H1 (cell line): ENCODE measurements at regions not wholly inside any gene's neighbourhood (a gene's known extent, or its start where the extent isn't known, plus 50 kb on each side); places are given as distances from the start of the nearest gene placed in this dataset.

Source experiments
- CTCF ChIA-PET: fragments of 300-600 bp; sonication (Branson Sonifier 250); formaldehyde crosslinking; loops from one replicate; lab custom pipeline; 2021; ENCODE audit not compliant: partially characterized antibody; lab: Charles Lee
- POLR2A ChIA-PET: fragments of 300-600 bp; sonication (Branson Sonifier 250); formaldehyde crosslinking; loops from one replicate; lab custom pipeline; 2021; ENCODE audit warnings: inconsistent platforms; ENCODE audit not compliant: partially characterized antibody; lab: Charles Lee
- DNase-seq, 2 experiments: peaks; one replicate each; pipeline versions ENCODE4 v3.0.0 to v3.0.0-alpha.2; 2010 to 2022; ENCODE audit warnings: low spot score in 2 of 2, low read depth in 1 of 2, mixed read lengths in 1 of 2
- FAIRE-seq: peaks from 2 replicates; lab custom pipeline; 2011; peaks lifted over from hg19 to GRCh38; lab: Jason Lieb, UNC
- H2AFZ ChIP-seq: 2 replicates; pipeline ENCODE4 v1.8.1; 2012; ENCODE audit warnings: low read length, inconsistent platforms
- H2AK5ac ChIP-seq: 2 replicates; pipeline ENCODE4 v1.6.1; 2013; ENCODE audit warnings: low read depth, low read length
- H2BK120ac ChIP-seq: replicated peaks from 2 replicates; pipeline ENCODE3; 2013; ENCODE audit warnings: low read depth, low read length, inconsistent platforms
- H2BK12ac ChIP-seq: 2 replicates; pipeline ENCODE4 v1.6.1; 2013; ENCODE audit warnings: low read depth, low read length
- H2BK15ac ChIP-seq: 2 replicates; pipeline ENCODE4 v1.6.1; 2013; ENCODE audit warnings: low read length
- H2BK20ac ChIP-seq: 2 replicates; pipeline ENCODE4 v1.6.1; 2013; ENCODE audit warnings: low read length
- H2BK5ac ChIP-seq: 2 replicates; pipeline ENCODE4 v1.6.1; 2013; ENCODE audit warnings: low read depth, low read length
- H3K14ac ChIP-seq: 2 replicates; pipeline ENCODE4 v1.6.1; 2013; ENCODE audit warnings: inconsistent platforms; ENCODE audit not compliant: insufficient read length
- H3K18ac ChIP-seq: 2 replicates; pipeline ENCODE4 v1.6.1; 2013; ENCODE audit warnings: low read length; ENCODE audit errors: extremely low read depth
- H3K23ac ChIP-seq: 2 replicates; pipeline ENCODE4 v1.6.1; 2013; ENCODE audit warnings: inconsistent platforms; ENCODE audit not compliant: insufficient read length
- H3K23me2 ChIP-seq: 2 replicates; pipeline ENCODE4 v1.6.1; 2013; ENCODE audit warnings: low read depth, low read length
- H3K27ac ChIP-seq: 2 replicates; pipeline ENCODE4 v1.6.1; 2011; ENCODE audit warnings: low read depth, low read length, inconsistent platforms
- H3K27me3 ChIP-seq, 4 experiments: replicated peaks in 1 of 4; 1 replicate in 1 of 4; 2 replicates in 3 of 4; pipeline versions ENCODE4 v1.6.1 to v1.8.1; 2011 to 2013; ENCODE audit warnings: low read length in 3 of 4, mild to moderate bottlenecking in 3 of 4, inconsistent platforms in 2 of 4, mixed read lengths in 2 of 4, moderate library complexity in 1 of 4; ENCODE audit not compliant: control insufficient read depth in 3 of 4, insufficient read depth in 3 of 4; ENCODE audit errors: extremely low read depth in 1 of 4
- H3K36me3 ChIP-seq, 4 experiments: 2 replicates each; pipeline versions ENCODE4 v1.6.1 to v1.8.1; 2011 to 2013; ENCODE audit warnings: mild to moderate bottlenecking in 4 of 4, low read length in 3 of 4, moderate library complexity in 2 of 4, control low read depth in 1 of 4, inconsistent platforms in 1 of 4; ENCODE audit not compliant: insufficient read depth in 4 of 4, control insufficient read depth in 2 of 4
- H3K4ac ChIP-seq: replicated peaks from 2 replicates; pipeline ENCODE3; 2013; ENCODE audit warnings: low read length, low read depth, mixed read lengths, inconsistent platforms; ENCODE audit not compliant: insufficient read length
- H3K4me1 ChIP-seq, 4 experiments: replicated peaks in 1 of 4; 1 replicate in 1 of 4; 2 replicates in 3 of 4; pipeline versions ENCODE4 v1.6.1 to v1.8.1; 2011 to 2013; ENCODE audit warnings: low read length in 3 of 4, inconsistent platforms in 2 of 4, mixed read lengths in 1 of 4; ENCODE audit not compliant: insufficient read depth in 4 of 4, control insufficient read depth in 3 of 4
- H3K4me2 ChIP-seq, 2 experiments: 2 replicates each; pipeline versions ENCODE4 v1.6.1 to v1.8.1; 2011 to 2013; ENCODE audit warnings: low read depth in 2 of 2, low read length in 2 of 2, control low read depth in 1 of 2, inconsistent platforms in 1 of 2, mild to moderate bottlenecking in 1 of 2; ENCODE audit not compliant: insufficient read depth in 1 of 2
- H3K4me3 ChIP-seq, 4 experiments: fragments of 200-600, 300-600 bp in 1 of 4; sonication (generic), shearing (Covaris generic), sonication (Bioruptor Twin) in 1 of 4; 2 replicates each; pipeline versions ENCODE4 v1.5.1 to v1.8.1; 2011 to 2016; ENCODE audit warnings: low read length in 4 of 4, low read depth in 3 of 4, control low read depth in 2 of 4, inconsistent platforms in 2 of 4, mild to moderate bottlenecking in 2 of 4, mixed read lengths in 1 of 4, moderate library complexity in 1 of 4; ENCODE audit not compliant: insufficient read depth in 2 of 4; ENCODE audit errors: extremely low read depth in 1 of 4
- H3K56ac ChIP-seq: replicated peaks from 2 replicates; pipeline ENCODE3; 2013; ENCODE audit warnings: low read depth, mild to moderate bottlenecking, mixed read lengths, low read length, inconsistent platforms; ENCODE audit not compliant: insufficient read length
- H3K79me1 ChIP-seq: 2 replicates; pipeline ENCODE4 v1.6.1; 2013; ENCODE audit warnings: low read depth, low read length, control low read depth
- H3K79me2 ChIP-seq, 2 experiments: 2 replicates each; pipeline versions ENCODE4 v1.6.1 to v1.8.1; 2012 to 2013; ENCODE audit warnings: low read length in 2 of 2, mild to moderate bottlenecking in 2 of 2, inconsistent platforms in 1 of 2; ENCODE audit not compliant: insufficient read depth in 2 of 2, control insufficient read depth in 1 of 2
- H3K9ac ChIP-seq, 4 experiments: replicated peaks in 1 of 4; 1 replicate in 1 of 4; 2 replicates in 3 of 4; pipeline versions ENCODE4 v1.6.1 to v1.8.1; 2011 to 2013; ENCODE audit warnings: low read depth in 3 of 4, low read length in 3 of 4, control low read depth in 2 of 4, mild to moderate bottlenecking in 2 of 4, moderate library complexity in 2 of 4, inconsistent platforms in 1 of 4; ENCODE audit errors: extremely low read depth in 1 of 4
- H3K9me3 ChIP-seq, 2 experiments: 2 replicates each; pipeline versions ENCODE4 v1.6.1 to v1.8.1; 2012 to 2013; ENCODE audit warnings: mild to moderate bottlenecking in 2 of 2, moderate library complexity in 2 of 2, control low read depth in 1 of 2, inconsistent platforms in 1 of 2, low read depth in 1 of 2, low read length in 1 of 2, mixed read lengths in 1 of 2; ENCODE audit not compliant: insufficient read depth in 2 of 2
- H4K20me1 ChIP-seq, 2 experiments: replicated peaks in 1 of 2; 2 replicates each; pipeline versions ENCODE3 to v1.8.1; 2011 to 2013; ENCODE audit warnings: inconsistent platforms in 2 of 2, low read length in 2 of 2, mild to moderate bottlenecking in 1 of 2; ENCODE audit not compliant: insufficient read depth in 2 of 2, control insufficient read depth in 1 of 2
- H4K5ac ChIP-seq: 2 replicates; pipeline ENCODE4 v1.6.1; 2013; ENCODE audit warnings: low read length, low read depth, mixed read lengths, inconsistent platforms; ENCODE audit not compliant: insufficient read length
- H4K8ac ChIP-seq: 2 replicates; pipeline ENCODE4 v1.8.0; 2013; ENCODE audit warnings: mild to moderate bottlenecking, moderate library complexity, low read length, inconsistent platforms; ENCODE audit not compliant: insufficient read depth; ENCODE audit errors: extremely low read depth
- H4K91ac ChIP-seq: replicated peaks from 2 replicates; pipeline ENCODE3; 2013; ENCODE audit warnings: low read length, mixed read lengths, inconsistent platforms; ENCODE audit not compliant: insufficient read length
- BRCA1 ChIP-seq: IDR thresholded peaks from 2 replicates; pipeline ENCODE4 v1.6.1; 2012; ENCODE audit warnings: low read depth, low read length, improper control_type of control experiment
- CTBP2 ChIP-seq: IDR thresholded peaks from 2 replicates; pipeline ENCODE4 v1.7.0; 2011; ENCODE audit warnings: borderline replicate concordance, mild to moderate bottlenecking, moderate library complexity, mixed read lengths, low read length; ENCODE audit not compliant: insufficient read depth, insufficient read length
- HDAC2 ChIP-seq, 2 experiments: fragments of 300-600 bp in 1 of 2; sonication (generic) in 1 of 2; IDR thresholded peaks; 2 replicates each; pipeline ENCODE4 v1.6.1; 2011 to 2012; ENCODE audit warnings: low read depth in 2 of 2, low read length in 2 of 2, mild to moderate bottlenecking in 2 of 2, moderate library complexity in 2 of 2, borderline replicate concordance in 1 of 2, inconsistent platforms in 1 of 2
- HDAC6 ChIP-seq: IDR thresholded peaks from one replicate; pipeline ENCODE4 v1.7.1; 2012; ENCODE audit warnings: low read depth, mild to moderate bottlenecking, inconsistent platforms, low read length, moderate library complexity
- MAFK ChIP-seq: IDR thresholded peaks from 2 replicates; pipeline ENCODE4 v1.6.1; 2012; ENCODE audit warnings: low read depth, mild to moderate bottlenecking, improper control_type of control experiment, low read length
- POU5F1 ChIP-seq: IDR thresholded peaks from 2 replicates; pipeline ENCODE4 v1.6.1; 2011; ENCODE audit warnings: low read depth, mild to moderate bottlenecking, low read length, moderate library complexity
- WGBS, 2 experiments: shearing (Covaris generic) in 1 of 2; methylation state at CpG; one replicate each; pipeline versions ENCODE4 v1.1.6 to v1.1.7; 2013 to 2015; ENCODE audit warnings: low lambda C conversion rate in 2 of 2, mixed read lengths in 2 of 2, inconsistent platforms in 1 of 2, low coverage in 1 of 2, missing lambda C conversion rate in 1 of 2; ENCODE audit not compliant: insufficient replicate concordance in 2 of 2, insufficient coverage in 1 of 2, insufficient read length in 1 of 2; ENCODE audit errors: extremely low coverage in 1 of 2, missing lambda C conversion rate in 1 of 2; 5-methylcytosine and 5-hydroxymethylcytosine counted together
- TF ChIP-seq, protein P1 (sequence below): IDR thresholded peaks from 2 replicates; pipeline ENCODE4 v1.6.1; 2011; ENCODE audit warnings: low read length, improper control_type of control experiment
- TF ChIP-seq, protein P2 (sequence below), 3 experiments: IDR thresholded peaks; 1 replicate in 2 of 3; 2 replicates in 1 of 3; pipeline versions ENCODE4 v1.5.1 to v1.6.1; 2011; ENCODE audit warnings: low read length in 3 of 3, mild to moderate bottlenecking in 3 of 3, inconsistent platforms in 2 of 3, low read depth in 1 of 3, moderate library complexity in 1 of 3; ENCODE audit not compliant: insufficient read depth in 1 of 3; ENCODE audit errors: control extremely low read depth in 1 of 3

DNA sequence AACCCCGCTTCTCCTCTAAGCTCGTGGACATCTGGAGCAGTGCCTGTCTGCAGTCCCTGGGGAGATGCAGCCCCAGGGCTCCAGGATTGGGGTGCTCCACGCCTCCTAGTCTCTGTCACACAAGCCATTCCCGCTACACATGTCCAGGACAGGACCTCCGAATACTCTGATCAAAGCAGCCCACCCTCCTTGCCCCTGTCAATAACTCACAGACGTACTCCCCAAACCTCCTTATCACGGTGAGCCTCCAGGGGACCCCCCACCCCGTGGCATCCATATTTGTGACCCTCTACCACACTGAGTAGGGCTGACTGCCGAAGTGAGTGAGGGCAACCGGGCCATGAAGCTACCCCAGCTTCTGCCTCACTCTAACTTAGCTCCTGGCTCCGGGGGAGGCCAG, 727.7 kb downstream of the GALR1 start (continued):
- TF ChIP-seq HDAC6, result no peak

DNA sequence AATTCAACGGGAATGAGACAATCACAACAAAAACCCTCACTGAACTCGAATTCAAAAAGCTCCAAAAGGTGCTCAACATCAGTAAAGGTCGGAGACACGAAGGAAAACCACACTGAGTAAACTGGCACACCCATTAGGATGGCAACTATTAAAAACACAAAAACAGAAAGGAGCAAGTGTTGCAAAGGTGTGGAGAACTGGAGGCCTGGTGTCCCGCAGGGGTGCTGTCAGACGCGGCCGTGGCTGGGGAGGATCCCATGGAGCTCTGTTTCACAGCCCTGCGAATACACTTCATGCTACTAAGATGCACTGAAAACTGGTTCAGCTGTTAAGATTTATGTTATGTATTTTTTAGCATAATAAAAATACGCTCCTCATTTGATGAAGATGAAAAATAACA, 730.6 kb downstream of the GALR1 start:
- Histone ChIP-seq H3K27ac (no peak overlapping the region), H3K27me3 (no peaks in the 10 kb centered on the region), H2BK120ac (no peak overlapping the region), H3K4ac (no peak overlapping the region), H3K23me2 (no peaks in the 10 kb centered on the region), H3K36me3 (no peaks in the 10 kb centered on the region), H3K56ac (no peak overlapping the region), H3K4me2 (no peak overlapping the region), H2BK20ac (no peak overlapping the region), H2AK5ac (no peak overlapping the region), H4K8ac (no peak overlapping the region), H3K9me3 (no peaks in the 10 kb centered on the region), H3K23ac (no peak overlapping the region), H4K20me1 (no peaks in the 10 kb centered on the region), H3K9ac (no peak overlapping the region), H2BK12ac (no peak overlapping the region), H3K14ac (no peak overlapping the region), H2BK15ac (no peak overlapping the region), H2AFZ (no peak overlapping the region), H3K4me1 (peaks cover 0 to 3% (median 0%) of the 10 kb centered on the region in 4 experiments; a peak in 2 of 7 replicates), H2BK5ac (no peak overlapping the region), H3K18ac (no peak overlapping the region), H3K79me2 (no peaks in the 10 kb centered on the region), H4K5ac (no peak overlapping the region), H3K79me1 (no peaks in the 10 kb centered on the region), H3K4me3 (no peak overlapping the region), H4K91ac (no peak overlapping the region)
- no peak for DNase-seq
- CTCF ChIA-PET, result no interaction called here
- WGBS, 2 experiments, result 93% methylated on average over 10 of the region's 10 CpGs; no CpG with 5 or more reads in 1 of the 2 experiments
- POLR2A ChIA-PET, result no interaction called here
- FAIRE-seq, result no peak
- TF ChIP-seq, protein P1, sequence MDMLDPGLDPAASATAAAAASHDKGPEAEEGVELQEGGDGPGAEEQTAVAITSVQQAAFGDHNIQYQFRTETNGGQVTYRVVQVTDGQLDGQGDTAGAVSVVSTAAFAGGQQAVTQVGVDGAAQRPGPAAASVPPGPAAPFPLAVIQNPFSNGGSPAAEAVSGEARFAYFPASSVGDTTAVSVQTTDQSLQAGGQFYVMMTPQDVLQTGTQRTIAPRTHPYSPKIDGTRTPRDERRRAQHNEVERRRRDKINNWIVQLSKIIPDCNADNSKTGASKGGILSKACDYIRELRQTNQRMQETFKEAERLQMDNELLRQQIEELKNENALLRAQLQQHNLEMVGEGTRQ, result no peak
- TF ChIP-seq CTBP2 (no peak), POU5F1 (no peak), HDAC2 (IDR thresholded peaks at IDR 0.05; ENCODE audit: borderline replicate concordance in 1 of 2, low read depth in 2 of 2, low read length in 2 of 2) (no peak), MAFK (no peak), BRCA1 (no peak)
- TF ChIP-seq, protein P2, sequence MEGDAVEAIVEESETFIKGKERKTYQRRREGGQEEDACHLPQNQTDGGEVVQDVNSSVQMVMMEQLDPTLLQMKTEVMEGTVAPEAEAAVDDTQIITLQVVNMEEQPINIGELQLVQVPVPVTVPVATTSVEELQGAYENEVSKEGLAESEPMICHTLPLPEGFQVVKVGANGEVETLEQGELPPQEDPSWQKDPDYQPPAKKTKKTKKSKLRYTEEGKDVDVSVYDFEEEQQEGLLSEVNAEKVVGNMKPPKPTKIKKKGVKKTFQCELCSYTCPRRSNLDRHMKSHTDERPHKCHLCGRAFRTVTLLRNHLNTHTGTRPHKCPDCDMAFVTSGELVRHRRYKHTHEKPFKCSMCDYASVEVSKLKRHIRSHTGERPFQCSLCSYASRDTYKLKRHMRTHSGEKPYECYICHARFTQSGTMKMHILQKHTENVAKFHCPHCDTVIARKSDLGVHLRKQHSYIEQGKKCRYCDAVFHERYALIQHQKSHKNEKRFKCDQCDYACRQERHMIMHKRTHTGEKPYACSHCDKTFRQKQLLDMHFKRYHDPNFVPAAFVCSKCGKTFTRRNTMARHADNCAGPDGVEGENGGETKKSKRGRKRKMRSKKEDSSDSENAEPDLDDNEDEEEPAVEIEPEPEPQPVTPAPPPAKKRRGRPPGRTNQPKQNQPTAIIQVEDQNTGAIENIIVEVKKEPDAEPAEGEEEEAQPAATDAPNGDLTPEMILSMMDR (IDR thresholded peaks at IDR 0.05; ENCODE audit: control extremely low read depth in 1 of 3, insufficient read depth in 1 of 3, low read depth in 1 of 3, low read length in 3 of 3), result no peak
